ENCODE measurements at regions not wholly inside any gene's neighbourhood (a gene's known extent, or its start where the extent isn't known, plus 50 kb on each side); places are given as distances from the start of the nearest gene placed in this dataset.
A peak's percentile ranks its signal among the peaks of the same experiment; 100 is the strongest.

- Histone ChIP-seq H3K4me1 (peaks cover 6 to 14% (median 7%) of the 10 kb centered on the region in 3 donors), H3K27me3 (no peaks in the 10 kb centered on the region), H3K36me3 (no peaks in the 10 kb centered on the region), H3K4me3 (no peak overlapping the region), H3K9me3 (no peaks in the 10 kb centered on the region), H3K27ac (no peak overlapping the region)
- no peak for FAIRE-seq
- DNase-seq, result peak in 1 of 6 donors; percentile 45
- intact Hi-C loops (cut with DNase I), result no loop called here
- TF ChIP-seq CTCF (IDR thresholded peaks at IDR 0.05), result no peak
- WGBS, 2 donors, result 92 to 98% methylated on average over 7 of the region's 7 CpGs
- no peak for ATAC-seq
Measured at GRCh38 chr10:78910886-78911285, 157.9 kb upstream of the ZMIZ1 start.

GRCh38 chr10:78911533-78912340, 157.0 kb upstream of the ZMIZ1 start:
- H3K4me3 ChIP-seq, result no peak overlapping the region
- H3K27ac ChIP-seq, result no peak overlapping the region
- intact Hi-C loops (cut with DNase I), result no loop called here
- no peaks in the 10 kb centered on the region for H3K36me3 ChIP-seq
- 37 to 41% methylated on average over 10 of the region's 10 CpGs for WGBS, 2 donors
- ATAC-seq (peak; percentile 31 to 78 (median 56)), FAIRE-seq (no peak), DNase-seq (peak; percentile 60 to 89 (median 70))
- peaks cover 6 to 14% (median 7%) of the 10 kb centered on the region in 3 donors for H3K4me1 ChIP-seq
- H3K9me3 ChIP-seq, result no peaks in the 10 kb centered on the region
- no peak for TF ChIP-seq CTCF (IDR thresholded peaks at IDR 0.05)
- no peaks in the 10 kb centered on the region for H3K27me3 ChIP-seq

- FAIRE-seq, result no peak
- WGBS, 2 donors, result 74 to 83% methylated on average over 11 of the region's 11 CpGs
Measured at GRCh38 chr10:78912361-78913218, 156.2 kb upstream of the ZMIZ1 start.

GRCh38 chr10:78913219-78914059, 155.3 kb upstream of the ZMIZ1 start:
- Histone ChIP-seq H3K4me3 (no peak overlapping the region), H3K4me1 (peaks cover 6 to 14% (median 7%) of the 10 kb centered on the region in 3 donors), H3K27me3 (no peaks in the 10 kb centered on the region), H3K36me3 (no peaks in the 10 kb centered on the region), H3K9me3 (no peaks in the 10 kb centered on the region), H3K27ac (peak overlapping the region in 2 of 4 donors; percentile 39 to 42)
- 42 to 48% methylated on average over 27 to 28 of the region's 28 CpGs for WGBS, 2 donors
- peak; percentile 60 to 79 (median 71) for ATAC-seq
- no peak for TF ChIP-seq CTCF (IDR thresholded peaks at IDR 0.05)
- intact Hi-C loops (cut with DNase I), result no loop called here
- DNase-seq, result peak; percentile 69 to 96 (median 78)
- no peak for FAIRE-seq

More at GRCh38 chr10:78912361-78913218, 156.2 kb upstream of the ZMIZ1 start:
- no peak overlapping the region for H3K27ac ChIP-seq
- intact Hi-C loops (cut with DNase I), result no loop called here
- DNase-seq, result peak in 2 of 6 donors; percentile 48 to 63
- ATAC-seq, result no peak
- H3K4me1 ChIP-seq, result peaks cover 6 to 14% (median 7%) of the 10 kb centered on the region in 3 donors
- H3K4me3 ChIP-seq, result no peak overlapping the region
- no peak for TF ChIP-seq CTCF (IDR thresholded peaks at IDR 0.05)
- H3K36me3 ChIP-seq, result no peaks in the 10 kb centered on the region
- no peaks in the 10 kb centered on the region for H3K9me3 ChIP-seq
- no peaks in the 10 kb centered on the region for H3K27me3 ChIP-seq

Data from pancreas (tissue), 10 donors.